Fibroblast of lung (primary cell): ENCODE measurements at regions not wholly inside any gene's neighbourhood (a gene's known extent, or its start where the extent isn't known, plus 50 kb on each side); places are given as distances from the start of the nearest gene placed in this dataset.

ENCODE experiments used
- DNase-seq, 2 donors: peaks; one replicate each; pipeline versions ENCODE4 v3.0.0 to v3.0.0-alpha.2; 2010; ENCODE audit warnings: low read depth in 2 of 2
- H2AFZ ChIP-seq: 2 replicates; pipeline ENCODE4 v1.5.1; 2012; ENCODE audit warnings: low read length, control low read depth, inconsistent platforms
- H3K27ac ChIP-seq: 2 replicates; pipeline ENCODE4 v1.5.1; 2011; ENCODE audit warnings: low read length, control low read depth; ENCODE audit not compliant: insufficient read depth
- H3K27me3 ChIP-seq: 2 replicates; pipeline ENCODE4 v1.5.1; 2011; ENCODE audit warnings: mild to moderate bottlenecking, low read length; ENCODE audit not compliant: control insufficient read depth, insufficient read depth
- H3K36me3 ChIP-seq: 2 replicates; pipeline ENCODE4 v1.5.1; 2011; ENCODE audit warnings: low read length; ENCODE audit not compliant: control insufficient read depth, insufficient read depth
- H3K4me1 ChIP-seq: 2 replicates; pipeline ENCODE4 v1.5.1; 2011; ENCODE audit warnings: low read length; ENCODE audit not compliant: control insufficient read depth, insufficient read depth; ENCODE audit errors: extremely low read depth
- H3K4me2 ChIP-seq: 2 replicates; pipeline ENCODE4 v1.5.1; 2011; ENCODE audit warnings: low read length, control low read depth; ENCODE audit not compliant: insufficient read depth; ENCODE audit errors: extremely low read depth
- H3K4me3 ChIP-seq, 4 experiments: fragments of 200-600 bp in 1 of 4; sonication (generic) in 1 of 4; replicated peaks in 1 of 4; 2 replicates each; pipeline ENCODE4 v1.5.1; 2011 to 2016; ENCODE audit warnings: low read length in 4 of 4, low read depth in 3 of 4, mild to moderate bottlenecking in 3 of 4, control low read depth in 2 of 4, inconsistent platforms in 1 of 4, mixed read lengths in 1 of 4; ENCODE audit not compliant: insufficient read depth in 1 of 4; ENCODE audit errors: control extremely low read depth in 1 of 4
- H3K79me2 ChIP-seq: 2 replicates; pipeline ENCODE4 v1.5.1; 2012; ENCODE audit warnings: mild to moderate bottlenecking, low read length, inconsistent platforms; ENCODE audit not compliant: control insufficient read depth, insufficient read depth
- H3K9ac ChIP-seq: 2 replicates; pipeline ENCODE4 v1.5.1; 2011; ENCODE audit warnings: mild to moderate bottlenecking, low read length, control low read depth; ENCODE audit not compliant: insufficient read depth
- H3K9me3 ChIP-seq: 2 replicates; pipeline ENCODE4 v1.5.1; 2012; ENCODE audit warnings: low read depth, low read length; ENCODE audit not compliant: control insufficient read depth, insufficient read depth
- H4K20me1 ChIP-seq: 2 replicates; pipeline ENCODE4 v1.5.1; 2011; ENCODE audit warnings: low read length; ENCODE audit not compliant: control insufficient read depth, insufficient read depth; ENCODE audit errors: extremely low read depth
- CTCF ChIP-seq, 2 donors: IDR thresholded peaks in 1 of 2; conservative IDR thresholded peaks in 1 of 2; 1 replicate in 1 of 2; 2 replicates in 1 of 2; pipeline ENCODE4 v1.5.1; 2011 to 2012; ENCODE audit warnings: low read length in 2 of 2, control low read depth in 1 of 2, inconsistent platforms in 1 of 2, low read depth in 1 of 2, mild to moderate bottlenecking in 1 of 2
- EZH2 ChIP-seq: IDR thresholded peaks from 2 replicates; pipeline ENCODE4 v1.5.1; 2012; ENCODE audit warnings: low read length, control low read depth, mild to moderate bottlenecking; ENCODE audit errors: missing control alignments

DNA sequence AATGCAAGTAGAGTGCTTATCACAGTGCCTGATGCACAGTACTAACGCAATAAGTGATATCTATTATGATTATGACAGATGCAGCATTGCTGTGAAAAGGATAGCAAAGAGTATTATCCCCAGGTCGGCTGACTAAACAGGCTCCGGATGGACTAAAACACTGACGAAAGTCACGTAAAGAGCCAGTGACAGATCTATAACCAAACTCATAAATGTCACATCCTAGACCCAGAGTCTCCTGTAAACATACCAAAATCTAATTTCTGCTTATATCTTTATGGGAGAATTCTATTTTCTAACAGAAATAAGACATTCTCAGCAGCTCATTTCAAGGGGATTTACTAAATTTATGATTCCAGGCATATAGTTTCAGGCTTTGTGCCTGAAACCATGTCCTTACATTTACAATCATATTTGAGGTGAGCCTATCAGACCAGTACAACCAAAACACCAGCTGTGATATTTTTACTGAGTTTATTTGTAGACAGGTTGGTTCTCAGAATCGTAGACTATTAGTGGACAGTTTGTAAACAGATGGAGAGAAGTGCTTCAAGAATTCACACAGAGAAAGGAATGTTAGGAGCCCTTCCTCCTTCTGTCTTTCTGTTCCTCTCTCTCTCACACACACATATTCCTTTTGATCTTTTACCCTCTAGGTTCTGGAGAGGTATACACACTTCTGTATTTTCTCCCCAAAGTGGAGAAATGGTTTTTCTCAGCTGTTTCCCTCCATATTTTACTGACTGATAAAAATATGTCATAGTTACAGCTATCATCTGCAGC is 52.4 kb upstream of the WDR26 start:
- Histone ChIP-seq H3K9me3 (no peaks in the 10 kb centered on the region), H3K79me2 (no peaks in the 10 kb centered on the region), H3K36me3 (no peaks in the 10 kb centered on the region), H3K27me3 (no peaks in the 10 kb centered on the region), H3K4me2 (no peak overlapping the region), H3K4me3 (no peak overlapping the region), H2AFZ (no peak overlapping the region), H4K20me1 (no peaks in the 10 kb centered on the region), H3K9ac (no peak overlapping the region), H3K27ac (no peak overlapping the region), H3K4me1 (peaks cover 2% of the 10 kb centered on the region)
- no peak for TF ChIP-seq CTCF (conservative IDR thresholded peaks at IDR 0.05 in 1 of 2, IDR thresholded peaks at IDR 0.05 in 1 of 2; ENCODE audit: low read depth in 1 of 2, low read length in 2 of 2)
- no peak for TF ChIP-seq EZH2
- no peak for DNase-seq

- H3K9ac ChIP-seq: no peak overlapping the region
- peak; percentile 41 to 48 for DNase-seq
- no peak overlapping the region for H3K4me3 ChIP-seq
- no peak for TF ChIP-seq EZH2
- no peak for TF ChIP-seq CTCF (conservative IDR thresholded peaks at IDR 0.05 in 1 of 2, IDR thresholded peaks at IDR 0.05 in 1 of 2; ENCODE audit: low read depth in 1 of 2, low read length in 2 of 2)
- H3K27ac ChIP-seq: no peak overlapping the region
- no peak overlapping the region for H2AFZ ChIP-seq
- H3K36me3 ChIP-seq: no peaks in the 10 kb centered on the region
- peaks cover 2% of the 10 kb centered on the region for H3K4me1 ChIP-seq
- no peaks in the 10 kb centered on the region for H3K9me3 ChIP-seq
- H3K27me3 ChIP-seq: no peaks in the 10 kb centered on the region
- H3K4me2 ChIP-seq: no peak overlapping the region
- no peaks in the 10 kb centered on the region for H3K79me2 ChIP-seq
- no peaks in the 10 kb centered on the region for H4K20me1 ChIP-seq
Measured at GRCh38 chr1:224488806-224489499, 54.4 kb upstream of the WDR26 start.

- Histone ChIP-seq H4K20me1 (no peaks in the 10 kb centered on the region), H3K9ac (no peak overlapping the region), H3K4me3 (no peak overlapping the region), H3K9me3 (no peaks in the 10 kb centered on the region), H3K27me3 (no peaks in the 10 kb centered on the region), H3K79me2 (no peaks in the 10 kb centered on the region), H3K27ac (no peak overlapping the region), H3K4me2 (no peak overlapping the region), H3K4me1 (peaks cover 2% of the 10 kb centered on the region), H3K36me3 (no peaks in the 10 kb centered on the region), H2AFZ (no peak overlapping the region)
- no peak for DNase-seq
- no peak for TF ChIP-seq EZH2
- TF ChIP-seq CTCF (conservative IDR thresholded peaks at IDR 0.05 in 1 of 2, IDR thresholded peaks at IDR 0.05 in 1 of 2; ENCODE audit: low read depth in 1 of 2, low read length in 2 of 2): no peak
Measured at GRCh38 chr1:224489534-224490365, 55.2 kb upstream of the WDR26 start.
